ENCODE measurements at regions not wholly inside any gene's neighbourhood (a gene's known extent, or its start where the extent isn't known, plus 50 kb on each side); places are given as distances from the start of the nearest gene placed in this dataset.

GRCh38 chr1:57530206-57530910 is 106.5 kb upstream of the DAB1 start:
- DNase-seq = no peak

DNA sequence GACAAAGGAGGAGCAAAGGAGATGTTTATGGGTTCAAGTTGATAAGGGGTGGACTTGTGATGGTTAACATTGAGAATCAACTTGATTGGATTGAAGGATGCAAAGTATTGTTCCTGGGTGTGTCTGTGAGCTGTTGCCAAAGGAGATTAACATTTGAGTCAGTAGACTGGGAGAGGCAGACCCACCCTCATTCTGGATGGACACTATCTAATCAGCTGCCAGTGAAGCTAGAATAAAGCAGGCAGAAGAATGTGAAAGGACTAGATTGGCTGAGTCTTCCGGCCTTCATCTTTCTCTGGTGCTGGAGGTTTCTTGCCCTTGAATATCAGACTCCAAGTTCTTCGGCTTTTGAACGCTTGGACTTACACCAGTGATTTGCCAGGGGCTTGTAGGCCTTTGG is 98.7 kb upstream of the DAB1 start:
- DNase-seq = no peak

- no peak for DNase-seq
These were observed 97.1 kb upstream of the DAB1 start for GRCh38 chr1:57520743-57521515.

DNA sequence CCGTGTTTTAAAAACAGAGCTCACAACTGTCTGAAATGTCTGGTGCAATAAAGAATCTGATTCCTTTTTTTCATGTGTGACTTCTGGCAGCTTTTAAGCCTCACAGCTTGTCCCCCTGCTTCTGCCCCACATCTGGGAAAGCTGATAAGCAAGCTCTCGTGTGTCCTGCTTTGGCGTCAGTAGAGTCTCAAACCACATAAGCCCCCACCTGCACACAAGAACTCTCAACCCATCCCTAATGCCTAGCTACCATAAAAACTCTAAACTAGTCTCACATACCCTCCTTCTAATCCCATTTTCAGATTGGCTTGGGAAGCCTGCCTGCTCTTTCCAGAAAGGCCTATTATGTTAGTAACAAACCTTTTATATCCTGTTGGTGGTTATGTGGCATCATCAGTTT is 94.6 kb upstream of the DAB1 start:
- DNase-seq = no peak

DNA sequence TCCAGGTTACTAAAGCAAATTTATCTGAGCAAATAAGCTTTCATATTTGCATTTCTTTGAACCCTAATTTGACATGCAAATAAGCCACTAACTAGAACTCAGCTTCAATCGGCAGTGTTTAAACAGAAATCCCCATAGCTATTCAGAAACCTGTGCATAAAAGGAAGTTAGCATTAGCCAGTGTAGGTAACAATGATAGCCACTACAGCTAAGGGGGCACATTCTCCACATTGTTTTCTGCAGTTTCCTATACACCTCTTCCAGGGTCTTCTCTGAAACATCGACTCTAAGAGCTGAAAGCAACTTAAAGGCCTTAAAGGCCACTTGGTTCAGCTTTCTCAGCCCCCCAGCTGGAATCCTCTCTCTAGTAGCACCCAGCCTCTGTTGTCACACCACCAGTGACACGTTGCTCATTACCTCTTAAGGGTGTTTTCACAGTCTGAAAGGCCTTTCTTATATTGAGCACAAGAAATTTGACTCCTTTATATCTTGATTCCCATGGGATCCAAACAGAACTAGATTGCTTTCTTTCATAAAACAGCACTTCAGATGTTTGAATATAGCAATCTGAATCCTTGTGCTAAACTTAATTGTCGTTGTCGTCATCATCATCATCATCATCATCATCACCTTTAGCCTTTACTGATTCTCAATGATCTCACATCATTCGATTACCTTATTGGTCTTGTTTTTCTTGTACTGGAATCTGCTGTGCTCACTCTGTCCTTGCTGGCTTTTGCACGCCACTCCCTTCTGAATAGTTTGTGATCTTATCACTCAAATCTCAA is 93.9 kb upstream of the DAB1 start:
- peak; percentile 46 for DNase-seq

DNA sequence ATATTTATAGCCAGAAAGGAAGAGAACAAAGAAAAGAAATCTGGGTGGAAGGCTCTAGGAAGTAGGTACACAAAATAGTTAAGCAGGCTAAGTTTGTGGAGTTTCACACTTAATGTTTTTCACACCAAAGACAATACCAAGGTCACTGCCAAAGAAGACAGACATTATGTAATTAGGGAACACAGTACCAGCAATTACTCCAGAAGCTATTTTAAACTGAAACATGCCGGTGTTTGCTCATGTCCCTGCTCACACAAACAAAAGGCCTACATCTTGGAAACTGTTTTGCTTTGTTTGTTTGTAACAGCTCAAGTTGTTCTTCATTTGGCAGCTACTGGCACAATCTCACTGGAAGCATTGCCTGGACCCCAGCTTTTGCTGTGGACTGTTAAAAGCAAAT is 88.5 kb upstream of the DAB1 start:
- DNase-seq = no peak

- no peak for DNase-seq
These were observed 83.1 kb upstream of the DAB1 start for GRCh38 chr1:57506941-57507340.

DNA sequence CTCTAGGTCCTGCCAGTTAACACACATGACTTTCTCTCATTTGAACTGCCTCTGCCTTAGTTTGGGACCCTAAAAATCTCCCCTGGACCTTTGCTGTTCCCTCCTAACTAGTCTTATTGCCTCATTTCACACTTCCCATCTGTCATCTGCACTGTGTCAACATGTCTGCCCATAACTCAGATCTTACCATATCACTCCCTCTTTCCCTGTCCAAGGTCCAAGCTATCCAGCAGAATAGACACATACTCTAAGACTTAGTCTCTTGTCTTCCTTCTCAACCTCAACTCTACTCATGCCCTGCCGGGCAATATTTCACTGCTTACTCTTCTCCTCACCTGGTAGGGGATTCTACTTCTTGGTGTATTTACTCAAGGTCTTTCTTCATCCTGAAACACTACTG is 79.5 kb upstream of the DAB1 start:
- no peak for DNase-seq

GRCh38 chr1:57500136-57500830 is 76.4 kb upstream of the DAB1 start:
- no peak for DNase-seq

DNA sequence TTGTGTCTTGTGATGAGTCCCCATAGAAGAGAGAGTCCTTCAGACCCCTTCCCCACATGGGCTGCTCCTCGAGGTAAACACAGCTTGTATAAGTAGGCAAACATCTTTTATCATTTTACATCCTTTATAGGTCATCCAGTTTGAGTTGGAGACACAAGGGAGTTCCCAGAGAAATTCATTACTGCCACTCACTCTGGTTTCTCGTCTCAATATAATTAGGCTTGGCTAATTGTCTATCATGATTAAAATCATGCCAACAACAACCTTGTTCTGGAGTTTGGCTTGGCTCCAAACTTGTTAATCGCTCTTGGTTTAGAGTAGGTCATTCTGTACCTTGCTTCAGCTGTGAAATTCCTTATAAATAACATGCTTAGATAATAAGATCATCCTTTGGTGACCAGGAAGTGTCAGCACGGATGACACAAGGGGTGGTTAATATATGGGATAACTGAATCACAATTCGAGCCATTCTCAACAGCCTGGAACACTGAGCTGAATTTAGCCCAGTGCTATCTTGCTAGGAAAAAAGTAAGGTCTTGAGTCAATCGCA is 70.7 kb upstream of the DAB1 start:
- peak; percentile 3 for DNase-seq

DNA sequence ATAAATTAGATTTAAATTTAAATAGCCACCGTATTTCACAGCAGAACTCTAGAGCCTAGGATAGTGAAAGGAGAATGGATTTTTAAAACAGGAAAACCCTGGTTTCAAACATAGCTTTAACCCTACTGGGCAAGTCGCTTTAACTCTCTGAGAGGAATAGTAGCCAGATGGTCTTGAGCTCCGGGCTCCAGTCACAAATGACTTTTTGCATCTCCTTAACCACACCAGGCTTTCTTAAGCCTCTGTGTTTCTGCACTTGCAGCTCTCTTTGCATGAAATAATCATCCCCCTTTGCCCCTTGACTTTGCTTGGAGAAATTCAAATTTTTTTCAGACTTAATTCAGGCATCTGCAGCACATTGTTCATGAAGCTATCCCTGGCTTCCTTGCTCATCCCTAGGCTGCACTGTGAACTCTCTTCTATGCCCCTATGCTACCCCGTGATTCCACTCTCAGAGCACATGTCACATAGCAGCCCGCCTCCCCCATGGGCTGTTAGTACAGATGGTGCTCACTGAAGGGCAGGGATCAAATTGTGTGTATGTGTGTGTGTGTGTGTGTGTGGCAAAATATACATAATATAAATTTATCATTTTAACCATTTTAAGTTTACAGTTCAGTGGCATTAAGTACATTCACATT is 68.8 kb upstream of the DAB1 start:
- no peak for DNase-seq

GRCh38 chr1:57489358-57490036 is 65.6 kb upstream of the DAB1 start:
- peak; percentile 82 for DNase-seq

DNA sequence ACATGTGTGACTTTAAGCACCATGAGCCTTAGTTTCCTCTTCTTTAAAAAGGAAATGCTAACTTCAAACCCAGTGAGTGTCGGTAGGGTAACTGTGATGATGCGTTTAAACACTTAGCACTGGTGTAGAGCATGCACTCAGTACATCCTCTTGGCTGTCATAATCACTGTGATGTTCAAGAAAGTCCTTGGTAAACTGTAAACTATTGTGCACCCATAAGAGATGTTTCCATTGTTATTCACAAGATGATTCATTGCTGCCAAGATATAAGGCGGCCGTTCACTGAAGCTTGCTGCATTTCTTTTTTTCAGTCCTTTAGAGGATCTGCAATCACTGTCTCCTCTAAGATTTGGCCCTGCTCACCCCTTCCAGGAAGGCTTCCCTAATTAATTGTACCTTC is 61.8 kb upstream of the DAB1 start:
- no peak for DNase-seq

- no peak for DNase-seq
These were observed 60.1 kb upstream of the DAB1 start for GRCh38 chr1:57483954-57484353.

DNA sequence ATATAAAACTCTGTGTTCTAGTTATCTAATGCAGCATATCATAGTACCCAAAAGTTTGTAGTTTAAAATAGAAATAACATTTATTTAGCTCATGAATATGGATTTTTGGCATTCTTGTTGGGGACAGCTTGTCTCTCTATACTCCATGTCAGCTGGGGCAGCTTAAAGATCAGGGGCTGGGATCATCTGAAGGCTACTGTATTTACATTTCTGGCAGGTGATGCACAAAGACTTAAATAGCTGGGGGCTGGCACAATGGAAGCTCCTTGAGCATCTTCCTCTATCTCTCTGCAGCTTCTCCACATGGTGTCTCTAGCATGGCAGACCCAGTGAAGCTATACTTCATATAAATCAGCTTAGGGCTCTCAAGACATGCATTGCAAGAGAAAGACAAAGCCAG is 55.6 kb upstream of the DAB1 start:
- no peak for DNase-seq

- DNase-seq = no peak
These were observed 51.5 kb upstream of the DAB1 start for GRCh38 chr1:57475366-57475765.

- DNase-seq = no peak
These were observed 50.4 kb upstream of the DAB1 start for GRCh38 chr1:57474137-57474750.
